Stimulated activated CD4-positive, alpha-beta T cell treated with anti-CD3 and anti-CD28 coated beads, Interleukin-4, amount 100 ng/mL, for 48 hours (primary cell): ENCODE measurements at regions not wholly inside any gene's neighbourhood (a gene's known extent, or its start where the extent isn't known, plus 50 kb on each side); places are given as distances from the start of the nearest gene placed in this dataset.

Source experiments
- DNase-seq, 2 donors: peaks; one replicate each; pipeline ENCODE4 v3.0.0-alpha.2; 2020; ENCODE audit warnings: low read depth in 2 of 2

DNA sequence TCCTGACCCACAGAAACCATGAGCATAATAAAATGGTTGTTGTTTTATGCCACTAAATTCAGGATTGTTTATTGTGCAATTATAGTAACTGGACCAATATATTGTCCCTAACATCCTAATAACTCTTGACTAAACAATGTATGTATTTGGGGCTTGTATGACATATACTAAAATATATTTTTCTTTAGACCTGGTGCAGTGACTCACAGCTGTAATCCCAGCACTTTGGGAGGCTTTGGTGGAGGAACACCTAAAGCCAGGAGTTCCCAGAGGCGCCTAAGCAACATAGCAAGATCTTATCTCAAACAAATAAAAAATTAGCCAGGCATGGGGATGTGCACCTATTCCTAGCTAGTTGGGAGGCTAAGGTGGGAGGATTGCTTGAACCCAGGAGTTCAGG, 180.4 kb downstream of the SUCNR1 start:
- no peak for DNase-seq

DNA sequence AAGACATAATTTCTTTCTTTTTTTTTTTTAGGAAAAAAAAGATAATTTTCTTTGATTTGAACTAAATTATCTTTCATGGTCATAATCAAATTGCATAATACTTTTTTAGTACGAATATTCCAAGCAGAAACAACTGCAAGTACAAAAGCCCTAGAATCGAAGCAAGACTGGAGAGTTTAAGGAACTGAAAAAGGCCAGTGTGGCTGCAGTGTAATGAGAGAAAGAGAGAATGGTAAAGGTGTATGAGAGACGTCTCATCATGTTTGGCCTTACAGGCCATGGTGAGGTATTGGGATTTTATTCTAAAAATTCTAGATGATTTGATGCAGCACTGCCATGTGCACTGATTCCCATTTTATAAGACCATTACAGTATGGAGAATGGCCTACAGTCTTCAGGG, 180.9 kb downstream of the SUCNR1 start:
- no peak for DNase-seq

- DNase-seq: no peak
Measured at GRCh38 chr3:152056073-152056472, 182.6 kb downstream of the SUCNR1 start.

DNA sequence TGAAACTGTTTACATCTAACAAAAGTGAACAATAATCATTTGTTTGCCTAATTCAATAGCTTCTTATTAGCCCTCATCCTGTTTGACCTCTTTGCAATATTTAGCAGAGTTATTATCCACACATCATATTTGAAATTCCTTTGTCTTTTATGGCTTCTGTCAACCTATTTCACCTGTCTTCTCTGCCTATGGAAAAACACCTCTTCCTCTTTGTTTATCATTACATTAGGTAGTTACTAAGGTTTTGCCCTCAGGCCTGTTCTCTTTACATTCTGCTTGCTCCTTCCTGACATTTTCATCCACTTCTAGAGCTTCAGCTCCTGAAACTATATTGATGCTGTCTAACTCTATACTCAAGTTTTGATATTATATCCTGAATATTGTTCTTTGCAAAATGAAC, 183.0 kb downstream of the SUCNR1 start:
- no peak for DNase-seq

- DNase-seq: no peak
Measured at GRCh38 chr3:152056987-152057386, 183.5 kb downstream of the SUCNR1 start.

- no peak for DNase-seq
Measured at GRCh38 chr3:152058856-152059255, 185.4 kb downstream of the SUCNR1 start.

DNA sequence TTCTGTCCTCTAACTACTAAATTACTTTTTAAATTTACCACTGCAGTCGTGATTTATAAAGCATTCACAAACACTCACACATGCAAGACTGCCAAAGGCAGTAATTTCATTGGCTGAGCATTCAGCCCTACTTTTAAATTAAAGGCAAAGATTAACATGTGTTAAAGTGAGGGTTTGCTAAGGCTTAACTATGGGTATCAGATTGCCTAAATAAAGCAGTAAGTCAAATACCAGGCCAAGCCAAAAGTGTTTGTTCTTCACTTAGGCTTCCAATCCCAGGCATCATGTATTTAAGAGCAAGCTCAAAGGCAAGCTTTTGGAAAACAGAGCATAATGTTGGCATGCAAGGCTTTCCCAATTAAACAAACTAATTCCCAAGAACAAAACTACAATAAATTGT, 187.3 kb downstream of the SUCNR1 start:
- no peak for DNase-seq

DNA sequence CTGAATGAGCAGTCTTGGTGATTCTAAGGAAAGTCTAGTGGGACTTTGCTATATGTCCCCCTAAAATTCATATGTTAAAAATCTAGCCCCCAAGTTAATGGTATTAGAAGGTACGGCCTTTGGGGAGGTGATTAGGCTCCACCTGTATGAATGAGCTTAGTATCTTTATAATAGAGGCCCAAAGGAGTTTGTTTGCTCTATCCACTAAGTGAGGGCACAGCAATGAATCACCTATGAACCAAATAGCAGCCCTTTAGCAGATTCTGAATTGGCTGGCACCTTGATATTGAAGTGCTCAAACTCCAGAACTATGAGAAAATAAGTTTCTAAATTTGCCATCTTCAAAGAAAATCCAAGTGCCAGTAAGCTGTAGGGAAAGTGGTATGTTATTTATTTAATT, 187.9 kb downstream of the SUCNR1 start:
- DNase-seq: no peak

- DNase-seq: no peak
Measured at GRCh38 chr3:152069871-152070270, 196.4 kb downstream of the SUCNR1 start.

- no peak for DNase-seq
Measured at GRCh38 chr3:152071315-152071714, 197.4 kb upstream of the MBNL1 start.

- no peak for DNase-seq
Measured at GRCh38 chr3:152071924-152072323, 196.8 kb upstream of the MBNL1 start.

DNA sequence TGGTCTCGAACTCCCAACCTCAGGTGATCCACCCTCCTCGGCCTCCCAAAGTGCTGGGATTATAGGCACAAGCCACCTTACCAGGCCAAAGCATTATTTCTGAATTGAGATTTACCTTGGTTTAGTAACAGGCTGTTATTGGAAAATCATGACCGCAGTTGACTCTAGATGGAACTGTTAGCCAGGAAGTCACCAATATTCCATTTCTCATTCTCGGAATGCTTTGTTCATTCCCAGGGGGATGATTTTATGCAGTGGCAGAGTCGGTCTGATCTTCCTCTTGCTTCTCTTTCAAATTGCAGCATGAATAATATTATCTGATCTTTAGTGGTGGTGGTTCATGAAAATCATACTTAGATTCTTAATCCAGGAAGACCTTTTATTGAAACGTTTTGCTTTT, 195.5 kb upstream of the MBNL1 start:
- no peak for DNase-seq

DNA sequence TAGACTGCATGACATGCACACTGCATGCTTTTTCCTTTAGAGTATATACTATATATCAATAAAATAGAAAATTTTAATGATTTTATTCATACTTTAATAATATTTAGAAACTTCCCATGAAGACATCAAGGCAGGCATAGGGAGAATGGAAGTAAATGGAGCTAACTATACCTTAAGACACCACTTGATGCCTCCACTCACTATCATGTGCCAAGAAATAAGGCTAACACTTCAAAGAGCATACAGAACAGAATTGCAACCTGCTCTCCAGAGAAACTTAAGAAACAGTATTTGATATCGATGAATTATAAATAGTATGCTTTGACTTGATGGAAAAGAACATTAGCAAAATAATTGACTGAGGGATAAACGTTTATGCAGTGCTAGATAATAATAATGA, 192.6 kb upstream of the MBNL1 start:
- DNase-seq: no peak

- no peak for DNase-seq
Measured at GRCh38 chr3:152079980-152080379, 188.7 kb upstream of the MBNL1 start.

DNA sequence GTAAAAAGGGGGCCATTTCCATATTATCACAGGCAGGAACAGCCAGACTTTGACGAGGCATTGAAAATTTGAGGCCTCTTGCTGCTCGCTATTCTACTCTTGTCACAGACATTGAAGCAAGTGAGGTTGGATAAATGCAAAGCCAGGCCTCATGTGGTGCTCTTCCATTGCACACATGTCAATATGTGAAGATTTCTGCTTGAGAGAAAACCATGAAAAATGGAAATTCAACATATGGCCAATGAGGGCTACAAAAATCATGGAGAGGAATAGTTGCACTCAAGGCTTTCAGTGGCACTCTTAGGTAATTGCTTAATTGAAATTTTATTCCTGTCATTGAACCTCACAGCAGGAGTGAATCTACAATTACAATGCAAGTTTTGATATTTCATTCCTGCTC, 185.6 kb upstream of the MBNL1 start:
- DNase-seq: no peak

- DNase-seq: no peak
Measured at GRCh38 chr3:152084441-152085158, 184.1 kb upstream of the MBNL1 start.

DNA sequence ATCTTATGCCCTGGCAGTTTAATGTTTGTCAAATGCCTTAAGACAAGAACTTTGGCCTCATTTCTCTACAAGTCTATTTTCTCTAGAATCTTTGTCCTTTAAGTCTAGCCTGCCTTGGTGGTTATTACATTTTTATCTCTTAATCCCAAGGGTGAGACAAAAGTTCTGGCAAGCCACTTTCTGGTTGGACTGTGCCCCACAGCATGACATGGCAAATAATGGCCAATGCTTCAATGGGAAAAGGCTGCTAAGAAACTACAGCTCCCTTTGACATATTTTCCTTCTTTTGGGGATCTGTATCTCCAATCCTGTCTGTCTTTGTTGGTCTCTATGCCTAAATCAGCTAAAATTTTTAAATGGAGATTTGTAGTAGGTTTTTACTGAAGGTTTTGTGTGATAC, 181.6 kb upstream of the MBNL1 start:
- no peak for DNase-seq

DNA sequence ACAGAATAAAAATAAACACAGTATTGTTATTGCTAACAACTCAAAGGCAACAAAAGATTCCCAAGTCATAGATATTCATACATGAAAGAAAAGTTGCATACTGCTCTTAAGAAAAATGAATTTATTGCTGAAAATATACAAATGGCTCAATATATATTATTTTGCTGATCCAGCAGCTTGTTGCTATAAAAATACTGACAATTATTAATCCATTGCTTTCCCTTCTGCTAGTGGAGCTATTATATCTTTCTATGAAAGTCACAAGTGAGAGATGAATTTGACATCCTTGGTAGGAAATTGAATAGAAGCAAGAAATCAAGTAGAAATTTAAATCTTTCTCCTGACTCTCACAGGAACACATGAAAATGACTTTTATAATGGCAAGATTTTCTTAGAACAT, 179.2 kb upstream of the MBNL1 start:
- no peak for DNase-seq

GRCh38 chr3:152091725-152092124, 177.0 kb upstream of the MBNL1 start:
- DNase-seq: no peak

GRCh38 chr3:152093901-152094300, 174.8 kb upstream of the MBNL1 start:
- DNase-seq: no peak

DNA sequence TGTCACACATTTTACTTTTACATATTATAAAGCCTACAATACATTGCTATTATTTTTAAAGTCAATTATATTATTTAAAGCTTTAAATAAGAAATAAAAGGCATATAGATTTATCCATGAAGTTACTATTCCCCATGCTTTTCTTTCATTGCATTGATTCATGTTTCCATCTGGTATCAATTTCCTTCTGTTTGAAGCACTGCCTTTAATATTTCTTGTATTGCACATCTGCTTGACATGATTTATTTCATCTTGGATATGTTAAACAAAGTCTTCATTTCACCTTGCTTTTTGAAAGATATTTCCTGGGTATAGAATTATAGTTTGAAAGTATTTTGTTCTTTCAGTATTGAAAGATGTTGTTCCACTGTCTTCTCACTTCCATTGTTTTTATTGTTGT, 174.3 kb upstream of the MBNL1 start:
- DNase-seq: no peak

DNA sequence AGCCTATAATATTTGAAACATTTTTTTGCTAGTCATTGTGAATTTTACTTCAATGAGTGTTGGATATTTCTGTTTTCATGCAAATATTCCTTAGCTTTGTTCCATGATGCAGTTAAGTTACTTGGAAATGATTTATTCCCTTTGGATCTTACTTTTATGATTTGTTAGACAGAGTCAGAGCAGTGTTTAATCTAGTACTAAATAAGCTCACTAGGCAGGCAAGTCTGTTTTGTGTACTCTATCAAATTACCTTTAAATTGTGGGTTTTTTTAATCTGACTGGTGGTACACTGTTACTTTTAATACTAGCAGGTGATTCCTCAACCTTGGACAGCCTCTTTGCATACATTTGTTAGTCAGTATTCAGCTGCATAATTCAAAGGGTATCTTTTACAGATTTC, 173.3 kb upstream of the MBNL1 start:
- no peak for DNase-seq

DNA sequence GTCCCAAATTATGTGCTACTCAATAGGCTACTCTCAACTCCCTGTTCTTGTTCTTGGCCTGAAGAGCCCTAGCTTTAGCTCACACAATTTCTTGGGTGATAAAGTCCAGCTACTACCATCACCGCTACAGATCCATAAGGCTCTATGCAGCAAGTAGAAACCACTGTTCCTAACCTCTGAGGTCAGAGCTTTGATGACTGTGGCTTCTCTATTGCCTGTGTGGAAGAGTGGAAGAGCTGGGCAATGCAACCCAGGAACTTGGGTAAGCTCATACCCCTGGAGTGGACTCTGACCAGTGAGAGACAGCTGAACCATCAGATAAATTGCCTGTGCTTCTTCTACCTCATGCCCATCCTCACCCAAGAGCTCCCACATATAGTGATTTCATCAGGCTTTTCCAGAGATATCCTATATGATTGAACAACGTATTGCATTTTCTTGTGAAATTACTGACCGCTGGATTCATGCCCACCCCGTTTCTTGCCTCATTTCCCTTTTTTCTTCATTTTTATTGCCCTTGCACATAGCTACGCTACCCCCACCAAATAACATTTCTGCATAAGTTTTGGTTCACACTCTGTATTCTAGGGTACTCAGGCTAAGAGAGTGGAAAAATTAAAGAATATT, 172.3 kb upstream of the MBNL1 start:
- no peak for DNase-seq

GRCh38 chr3:152097120-152097519, 171.6 kb upstream of the MBNL1 start:
- DNase-seq: no peak
